ENCODE measurements at regions not wholly inside any gene's neighbourhood (a gene's known extent, or its start where the extent isn't known, plus 50 kb on each side); places are given as distances from the start of the nearest gene placed in this dataset.
A peak's percentile ranks its signal among the peaks of the same experiment; 100 is the strongest.

GRCh38 chr15:95400428-95400827, 930.1 kb upstream of the NR2F2 start:
- Histone ChIP-seq H2AFZ (ENCODE audit: low read length) (no peak overlapping the region), H3K4me3 (replicated peaks in 1 of 4; ENCODE audit: control extremely low read depth in 1 of 4, insufficient read depth in 1 of 4, low read depth in 3 of 4, low read length in 4 of 4) (no peak overlapping the region), H3K27me3 (ENCODE audit: control insufficient read depth, insufficient read depth, low read length) (no peaks in the 10 kb centered on the region), H3K9ac (ENCODE audit: insufficient read depth, low read length) (no peak overlapping the region), H3K4me2 (ENCODE audit: extremely low read depth, insufficient read depth, low read length) (no peak overlapping the region), H3K4me1 (ENCODE audit: control insufficient read depth, extremely low read depth, insufficient read depth, low read length) (no peaks in the 10 kb centered on the region), H4K20me1 (ENCODE audit: control insufficient read depth, extremely low read depth, insufficient read depth, low read length) (no peaks in the 10 kb centered on the region), H3K9me3 (ENCODE audit: control insufficient read depth, insufficient read depth, low read depth, low read length) (no peaks in the 10 kb centered on the region), H3K27ac (ENCODE audit: insufficient read depth, low read length) (no peak overlapping the region), H3K79me2 (ENCODE audit: control insufficient read depth, insufficient read depth, low read length) (no peaks in the 10 kb centered on the region), H3K36me3 (ENCODE audit: control insufficient read depth, insufficient read depth, low read length) (no peaks in the 10 kb centered on the region)
- TF ChIP-seq CTCF (conservative IDR thresholded peaks at IDR 0.05 in 1 of 2, IDR thresholded peaks at IDR 0.05 in 1 of 2; ENCODE audit: low read depth in 1 of 2, low read length in 2 of 2): no peak
- TF ChIP-seq EZH2 (IDR thresholded peaks at IDR 0.05; ENCODE audit: low read length, missing control alignments): no peak
- DNase-seq (ENCODE audit: low read depth in 2 of 2): no peak

DNA sequence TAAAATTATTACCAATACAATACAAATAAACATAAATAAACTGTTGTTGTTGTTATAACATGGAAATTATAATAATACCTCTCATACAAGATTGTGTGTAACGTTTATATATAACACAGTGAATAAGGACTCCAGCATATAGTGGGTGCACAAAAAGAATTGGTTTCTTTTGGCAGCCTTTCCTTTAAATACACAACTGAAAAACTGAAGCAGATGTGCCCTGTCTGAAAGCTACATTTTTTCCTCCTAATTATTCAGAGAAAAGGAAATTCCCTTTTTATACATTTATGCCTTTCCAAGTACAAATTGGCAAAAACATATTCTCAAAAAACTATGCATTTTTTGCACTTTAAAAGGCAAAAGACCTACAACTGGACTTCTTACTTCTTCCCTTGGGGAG, 928.9 kb upstream of the NR2F2 start:
- no peaks in the 10 kb centered on the region for H3K27me3 ChIP-seq (ENCODE audit: control insufficient read depth, insufficient read depth, low read length)
- no peaks in the 10 kb centered on the region for H4K20me1 ChIP-seq (ENCODE audit: control insufficient read depth, extremely low read depth, insufficient read depth, low read length)
- TF ChIP-seq CTCF (conservative IDR thresholded peaks at IDR 0.05 in 1 of 2, IDR thresholded peaks at IDR 0.05 in 1 of 2; ENCODE audit: low read depth in 1 of 2, low read length in 2 of 2): no peak
- TF ChIP-seq EZH2 (IDR thresholded peaks at IDR 0.05; ENCODE audit: low read length, missing control alignments): no peak
- H3K9me3 ChIP-seq (ENCODE audit: control insufficient read depth, insufficient read depth, low read depth, low read length): no peaks in the 10 kb centered on the region
- no peak overlapping the region for H2AFZ ChIP-seq (ENCODE audit: low read length)
- DNase-seq (ENCODE audit: low read depth in 2 of 2): peak in 1 of 2 donors; percentile 47
- H3K4me3 ChIP-seq (replicated peaks in 1 of 4; ENCODE audit: control extremely low read depth in 1 of 4, insufficient read depth in 1 of 4, low read depth in 3 of 4, low read length in 4 of 4): no peak overlapping the region
- peaks cover 4% of the 10 kb centered on the region for H3K4me1 ChIP-seq (ENCODE audit: control insufficient read depth, extremely low read depth, insufficient read depth, low read length)
- no peaks in the 10 kb centered on the region for H3K36me3 ChIP-seq (ENCODE audit: control insufficient read depth, insufficient read depth, low read length)
- H3K79me2 ChIP-seq (ENCODE audit: control insufficient read depth, insufficient read depth, low read length): no peaks in the 10 kb centered on the region
- H3K9ac ChIP-seq (ENCODE audit: insufficient read depth, low read length): no peak overlapping the region
- no peak overlapping the region for H3K27ac ChIP-seq (ENCODE audit: insufficient read depth, low read length)
- no peak overlapping the region for H3K4me2 ChIP-seq (ENCODE audit: extremely low read depth, insufficient read depth, low read length)

GRCh38 chr15:95405447-95405846, 925.1 kb upstream of the NR2F2 start:
- DNase-seq (ENCODE audit: low read depth in 2 of 2): peak; percentile 49 to 75
- Histone ChIP-seq H2AFZ (ENCODE audit: low read length) (no peak overlapping the region), H3K9me3 (ENCODE audit: control insufficient read depth, insufficient read depth, low read depth, low read length) (no peaks in the 10 kb centered on the region), H4K20me1 (ENCODE audit: control insufficient read depth, extremely low read depth, insufficient read depth, low read length) (no peaks in the 10 kb centered on the region), H3K9ac (ENCODE audit: insufficient read depth, low read length) (no peak overlapping the region), H3K27me3 (ENCODE audit: control insufficient read depth, insufficient read depth, low read length) (no peaks in the 10 kb centered on the region), H3K79me2 (ENCODE audit: control insufficient read depth, insufficient read depth, low read length) (no peaks in the 10 kb centered on the region), H3K27ac (ENCODE audit: insufficient read depth, low read length) (peak overlapping the region; percentile 23), H3K4me1 (ENCODE audit: control insufficient read depth, extremely low read depth, insufficient read depth, low read length) (peaks cover 7% of the 10 kb centered on the region), H3K36me3 (ENCODE audit: control insufficient read depth, insufficient read depth, low read length) (no peaks in the 10 kb centered on the region), H3K4me2 (ENCODE audit: extremely low read depth, insufficient read depth, low read length) (no peak overlapping the region), H3K4me3 (replicated peaks in 1 of 4; ENCODE audit: control extremely low read depth in 1 of 4, insufficient read depth in 1 of 4, low read depth in 3 of 4, low read length in 4 of 4) (no peak overlapping the region)
- no peak for TF ChIP-seq CTCF (conservative IDR thresholded peaks at IDR 0.05 in 1 of 2, IDR thresholded peaks at IDR 0.05 in 1 of 2; ENCODE audit: low read depth in 1 of 2, low read length in 2 of 2)
- no peak for TF ChIP-seq EZH2 (IDR thresholded peaks at IDR 0.05; ENCODE audit: low read length, missing control alignments)

Measured in fibroblast of lung (primary cell).